ENCODE measurements at regions not wholly inside any gene's neighbourhood (a gene's known extent, or its start where the extent isn't known, plus 50 kb on each side); places are given as distances from the start of the nearest gene placed in this dataset.

GRCh38 chr2:6639929-6640620 is 225.6 kb downstream of the CMPK2 start:
- no peaks in the 10 kb centered on the region for H3K27me3 ChIP-seq (ENCODE audit: control insufficient read depth, insufficient read depth, low read length)
- intact Hi-C loops (cut with micrococcal nuclease; ENCODE audit: unreplicated experiment) (no loop called here), in situ Hi-C loops (cut with HindIII; ENCODE audit: low pct_unique_long_range_greater_than_20kb, low sequenced_read_pairs) (no loop called here)
- no peaks in the 10 kb centered on the region for H3K9me3 ChIP-seq (ENCODE audit: control insufficient read depth, insufficient read depth, low read depth, low read length)
- TF ChIP-seq TCF7L2 (IDR thresholded peaks at IDR 0.05; ENCODE audit: low read depth, low read length) (no peak), CTCF (IDR thresholded peaks at IDR 0.05) (no peak), SIN3A (IDR thresholded peaks at IDR 0.05; ENCODE audit: borderline replicate concordance, insufficient read depth, low read depth, low read length) (no peak), POLR2AphosphoS5 (IDR thresholded peaks at IDR 0.05; ENCODE audit: low read depth, low read length) (no peak)
- TF ChIP-seq, protein P1, sequence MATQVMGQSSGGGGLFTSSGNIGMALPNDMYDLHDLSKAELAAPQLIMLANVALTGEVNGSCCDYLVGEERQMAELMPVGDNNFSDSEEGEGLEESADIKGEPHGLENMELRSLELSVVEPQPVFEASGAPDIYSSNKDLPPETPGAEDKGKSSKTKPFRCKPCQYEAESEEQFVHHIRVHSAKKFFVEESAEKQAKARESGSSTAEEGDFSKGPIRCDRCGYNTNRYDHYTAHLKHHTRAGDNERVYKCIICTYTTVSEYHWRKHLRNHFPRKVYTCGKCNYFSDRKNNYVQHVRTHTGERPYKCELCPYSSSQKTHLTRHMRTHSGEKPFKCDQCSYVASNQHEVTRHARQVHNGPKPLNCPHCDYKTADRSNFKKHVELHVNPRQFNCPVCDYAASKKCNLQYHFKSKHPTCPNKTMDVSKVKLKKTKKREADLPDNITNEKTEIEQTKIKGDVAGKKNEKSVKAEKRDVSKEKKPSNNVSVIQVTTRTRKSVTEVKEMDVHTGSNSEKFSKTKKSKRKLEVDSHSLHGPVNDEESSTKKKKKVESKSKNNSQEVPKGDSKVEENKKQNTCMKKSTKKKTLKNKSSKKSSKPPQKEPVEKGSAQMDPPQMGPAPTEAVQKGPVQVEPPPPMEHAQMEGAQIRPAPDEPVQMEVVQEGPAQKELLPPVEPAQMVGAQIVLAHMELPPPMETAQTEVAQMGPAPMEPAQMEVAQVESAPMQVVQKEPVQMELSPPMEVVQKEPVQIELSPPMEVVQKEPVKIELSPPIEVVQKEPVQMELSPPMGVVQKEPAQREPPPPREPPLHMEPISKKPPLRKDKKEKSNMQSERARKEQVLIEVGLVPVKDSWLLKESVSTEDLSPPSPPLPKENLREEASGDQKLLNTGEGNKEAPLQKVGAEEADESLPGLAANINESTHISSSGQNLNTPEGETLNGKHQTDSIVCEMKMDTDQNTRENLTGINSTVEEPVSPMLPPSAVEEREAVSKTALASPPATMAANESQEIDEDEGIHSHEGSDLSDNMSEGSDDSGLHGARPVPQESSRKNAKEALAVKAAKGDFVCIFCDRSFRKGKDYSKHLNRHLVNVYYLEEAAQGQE (IDR thresholded peaks at IDR 0.05; ENCODE audit: insufficient read depth in 1 of 2, low read depth in 2 of 2, low read length in 1 of 2) = no peak
- H3K27ac ChIP-seq (ENCODE audit: low read length) = no peak overlapping the region
- H3K4me1 ChIP-seq (ENCODE audit: control insufficient read depth, insufficient read depth, low read length) = no peaks in the 10 kb centered on the region
- DNase-seq (ENCODE audit: low read depth, low spot score) (no peak), ATAC-seq (no peak)
- BruUV-seq (replicated peaks) = no TSS peak
- no peaks in the 10 kb centered on the region for H3K36me3 ChIP-seq (ENCODE audit: control insufficient read depth, insufficient read depth, low read length)
- CTCF ChIA-PET = no interaction called here
- H3K4me3 ChIP-seq (ENCODE audit: low read depth in 2 of 2, low read length in 2 of 2) = no peak overlapping the region
- POLR2A ChIA-PET = no interaction called here

DNA sequence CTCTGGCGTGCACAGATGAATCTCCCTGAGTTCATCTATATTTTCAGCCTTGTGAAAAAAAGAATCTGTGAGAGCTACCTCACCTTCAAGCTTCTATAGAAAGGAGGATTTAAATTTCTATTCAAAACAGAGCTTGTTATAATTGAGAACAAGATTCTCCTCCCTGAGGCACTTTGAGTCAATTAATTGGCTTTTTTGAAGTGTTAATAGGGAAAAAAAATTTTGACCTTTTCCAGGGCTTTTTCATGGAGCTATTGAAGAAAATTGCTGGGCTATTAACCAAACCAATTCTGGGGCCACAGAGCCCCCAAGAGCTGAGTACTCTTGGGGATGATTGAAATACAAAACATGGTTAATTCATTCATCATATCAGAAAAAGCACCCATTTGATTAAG is 225.1 kb downstream of the CMPK2 start:
- no peak overlapping the region for H3K4me3 ChIP-seq (ENCODE audit: low read depth in 2 of 2, low read length in 2 of 2)
- no peaks in the 10 kb centered on the region for H3K9me3 ChIP-seq (ENCODE audit: control insufficient read depth, insufficient read depth, low read depth, low read length)
- ATAC-seq = no peak
- H3K4me1 ChIP-seq (ENCODE audit: control insufficient read depth, insufficient read depth, low read length) = no peaks in the 10 kb centered on the region
- no peak for TF ChIP-seq CTCF (IDR thresholded peaks at IDR 0.05)
- no peak for TF ChIP-seq TCF7L2 (IDR thresholded peaks at IDR 0.05; ENCODE audit: low read depth, low read length)
- TF ChIP-seq, protein P1 (IDR thresholded peaks at IDR 0.05; ENCODE audit: insufficient read depth in 1 of 2, low read depth in 2 of 2, low read length in 1 of 2) = no peak
- no peak for TF ChIP-seq SIN3A (IDR thresholded peaks at IDR 0.05; ENCODE audit: borderline replicate concordance, insufficient read depth, low read depth, low read length)
- TF ChIP-seq POLR2AphosphoS5 (IDR thresholded peaks at IDR 0.05; ENCODE audit: low read depth, low read length) = no peak
- intact Hi-C loops (cut with micrococcal nuclease; ENCODE audit: unreplicated experiment) (no loop called here), in situ Hi-C loops (cut with HindIII; ENCODE audit: low pct_unique_long_range_greater_than_20kb, low sequenced_read_pairs) (no loop called here)
- DNase-seq (ENCODE audit: low read depth, low spot score) = no peak
- H3K36me3 ChIP-seq (ENCODE audit: control insufficient read depth, insufficient read depth, low read length) = no peaks in the 10 kb centered on the region
- H3K27me3 ChIP-seq (ENCODE audit: control insufficient read depth, insufficient read depth, low read length) = no peaks in the 10 kb centered on the region
- BruUV-seq (replicated peaks) = no TSS peak
- POLR2A ChIA-PET = no interaction called here
- CTCF ChIA-PET = no interaction called here
- no peak overlapping the region for H3K27ac ChIP-seq (ENCODE audit: low read length)
